ENCODE measurements at regions not wholly inside any gene's neighbourhood (a gene's known extent, or its start where the extent isn't known, plus 50 kb on each side); places are given as distances from the start of the nearest gene placed in this dataset.
"Not testable (repeated sequence)": the region's sequence is repeated elsewhere in the genome, so short reads cannot be mapped to it uniquely, and the experiment has no call there.

DNA sequence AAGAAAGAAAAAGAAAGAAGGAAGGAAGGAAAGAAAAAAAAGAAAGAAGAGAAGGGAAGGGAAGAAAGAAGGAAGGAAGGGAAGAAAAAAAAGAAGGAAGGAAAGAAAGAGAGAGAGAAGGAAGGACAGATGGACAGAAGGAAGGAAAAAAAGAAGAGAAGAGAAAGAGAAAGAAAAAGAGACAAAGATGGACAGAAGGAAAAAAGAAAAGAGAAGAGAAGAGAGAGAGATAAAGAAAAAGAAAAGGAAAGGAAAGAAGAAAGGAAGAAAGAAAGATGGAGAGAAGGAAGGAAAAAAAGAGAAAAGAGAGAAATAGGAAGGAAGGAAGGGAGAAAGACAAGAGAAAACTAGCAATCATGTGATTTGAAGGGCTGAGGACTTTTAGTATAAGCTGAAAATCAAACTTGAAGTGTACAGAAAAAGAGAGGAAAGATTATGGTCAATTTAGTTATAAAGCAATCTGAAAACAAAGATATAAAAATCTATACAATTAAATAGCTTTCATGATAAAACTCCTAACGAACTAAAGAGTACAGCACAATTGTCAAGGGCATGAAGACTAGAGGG, 115.3 kb downstream of the LTN1 start:
- DNase-seq, result no peak

DNA sequence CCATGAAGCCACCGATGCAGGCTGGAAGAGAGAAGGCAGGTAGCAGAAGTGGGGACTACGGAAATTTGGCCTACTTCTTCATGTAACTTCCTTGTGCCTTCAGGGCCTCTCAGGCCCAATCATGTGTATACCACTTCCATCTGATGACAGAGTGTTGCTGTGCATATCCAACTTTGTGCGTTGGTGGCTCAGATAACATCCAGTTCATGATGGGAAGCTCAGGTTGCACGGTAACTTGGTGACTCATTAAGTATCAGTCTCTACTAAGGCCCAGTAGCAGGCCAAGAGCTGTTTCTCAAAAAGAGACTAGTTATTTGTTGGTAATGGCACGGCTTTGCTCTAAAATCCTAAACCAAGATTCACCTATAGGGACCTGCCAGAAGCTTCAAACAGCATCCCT, 117.6 kb downstream of the LTN1 start:
- no peak for DNase-seq

DNA sequence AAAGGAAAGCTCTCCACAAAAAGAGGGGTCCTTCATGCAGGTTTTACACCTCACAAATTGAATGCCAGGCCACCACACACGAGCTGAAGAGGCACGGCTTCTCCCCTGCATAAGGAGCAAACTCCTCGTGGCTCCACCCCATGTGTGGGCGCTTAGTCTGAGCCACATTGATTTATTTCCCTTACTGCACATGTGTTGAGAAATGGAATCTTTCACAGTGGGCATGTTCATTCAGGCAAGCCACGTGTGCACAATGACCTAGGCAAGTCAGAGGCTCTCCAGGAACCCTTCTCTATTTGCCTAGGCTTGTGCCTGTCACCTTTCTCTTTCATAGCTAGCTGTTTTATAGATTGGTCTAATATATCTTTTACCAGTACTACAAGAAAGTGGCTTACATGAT, 120.5 kb downstream of the LTN1 start:
- no peak for DNase-seq

DNA sequence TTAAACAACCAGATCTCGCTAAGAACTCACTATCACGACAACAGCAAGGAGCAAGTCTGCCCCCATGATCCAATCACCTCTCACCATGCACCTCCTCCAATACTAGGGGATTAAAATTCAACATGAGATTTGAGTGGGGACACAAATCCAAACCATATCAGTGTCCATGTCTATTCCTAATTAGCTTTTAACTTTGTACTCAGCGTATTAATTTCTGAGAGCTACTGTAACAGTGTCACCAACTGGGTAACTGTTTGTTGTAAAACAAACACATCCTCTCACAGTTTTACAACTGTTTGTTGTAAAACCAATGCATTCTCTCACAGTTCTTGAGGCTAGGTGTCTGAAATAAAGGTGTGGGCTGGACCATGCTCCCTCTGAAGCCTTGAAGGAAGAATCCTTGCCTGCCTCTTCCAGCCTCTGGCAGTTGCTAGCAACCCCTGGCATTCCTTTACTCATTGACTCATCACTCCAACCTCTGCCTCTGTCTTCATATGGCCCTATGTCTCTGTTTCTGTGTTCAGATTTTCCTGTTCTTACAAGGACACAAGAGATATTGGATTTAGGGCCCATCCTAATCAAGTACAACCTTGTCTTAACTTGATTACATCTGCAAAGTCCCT, 121.2 kb downstream of the LTN1 start:
- DNase-seq, result no peak

DNA sequence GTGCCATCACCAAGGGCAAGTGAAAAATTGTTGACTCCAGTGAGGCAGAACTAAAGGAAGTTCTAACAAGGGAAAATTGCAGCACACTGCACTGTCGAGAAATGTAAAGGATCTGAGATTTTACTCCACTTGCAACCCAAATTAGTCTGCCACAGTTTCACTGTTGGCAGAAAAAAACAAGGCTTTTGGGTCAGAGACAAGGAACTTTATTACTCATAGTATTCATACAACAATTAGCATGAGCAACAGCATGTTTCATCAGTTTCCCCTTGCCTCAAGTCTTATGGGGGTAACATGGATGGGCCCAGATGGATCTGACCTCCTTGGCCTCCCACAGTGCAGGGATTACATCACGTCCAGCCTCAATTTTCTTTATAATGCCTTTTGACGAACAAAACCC, 125.3 kb downstream of the LTN1 start:
- no peak for DNase-seq

DNA sequence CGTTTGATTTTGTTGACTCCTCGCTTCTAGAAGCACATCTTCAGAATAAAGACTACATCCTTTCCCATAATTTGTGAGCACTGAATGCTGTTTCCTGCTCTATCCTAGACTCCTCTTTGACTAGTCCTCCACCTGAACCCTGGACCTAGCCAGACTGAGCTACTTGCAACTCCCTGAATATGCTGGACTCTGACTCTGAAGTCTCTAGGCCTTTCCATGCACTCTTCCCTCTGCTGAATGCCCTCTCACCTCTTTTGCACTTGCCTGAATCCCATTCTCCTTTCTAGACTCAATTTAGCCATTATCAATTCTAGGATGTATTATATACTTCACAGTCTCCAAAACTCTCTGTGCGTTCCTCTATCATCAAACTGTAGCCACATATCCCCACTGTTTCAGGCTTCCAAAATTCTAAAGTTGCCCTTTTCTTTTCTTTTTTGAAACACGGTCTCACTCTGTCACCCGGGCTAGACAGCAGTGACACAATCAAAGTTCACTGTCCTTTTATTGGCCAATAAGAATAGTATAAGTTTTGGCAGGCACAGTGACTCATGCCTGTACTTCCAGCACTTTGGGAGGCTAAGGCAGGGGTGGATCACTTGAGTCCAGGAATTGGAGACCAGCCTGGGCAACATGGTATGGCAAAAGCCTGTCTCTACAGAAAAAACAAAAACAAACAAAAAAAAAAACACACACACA, 127.0 kb downstream of the LTN1 start:
- DNase-seq, result no peak

DNA sequence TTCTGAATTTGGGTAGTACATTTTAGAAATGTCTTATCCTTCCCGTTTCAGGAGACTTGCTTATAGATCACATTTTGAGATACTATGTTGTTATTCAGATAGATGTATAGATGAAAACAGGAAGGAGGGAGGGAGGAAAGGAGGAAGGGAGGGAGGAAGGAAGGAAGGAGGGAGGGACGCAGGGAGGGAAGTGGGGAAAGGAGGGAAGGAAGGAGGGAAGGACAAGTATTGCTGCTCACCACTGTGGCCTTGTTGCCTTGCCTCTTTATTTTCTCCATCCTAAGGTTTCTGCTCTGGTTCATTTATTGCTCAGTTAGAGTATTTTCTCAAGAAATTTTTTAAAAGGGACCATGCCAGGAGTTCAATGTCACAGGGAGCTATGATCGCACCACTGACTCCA, 134.3 kb downstream of the LTN1 start:
- DNase-seq, result no peak

DNA sequence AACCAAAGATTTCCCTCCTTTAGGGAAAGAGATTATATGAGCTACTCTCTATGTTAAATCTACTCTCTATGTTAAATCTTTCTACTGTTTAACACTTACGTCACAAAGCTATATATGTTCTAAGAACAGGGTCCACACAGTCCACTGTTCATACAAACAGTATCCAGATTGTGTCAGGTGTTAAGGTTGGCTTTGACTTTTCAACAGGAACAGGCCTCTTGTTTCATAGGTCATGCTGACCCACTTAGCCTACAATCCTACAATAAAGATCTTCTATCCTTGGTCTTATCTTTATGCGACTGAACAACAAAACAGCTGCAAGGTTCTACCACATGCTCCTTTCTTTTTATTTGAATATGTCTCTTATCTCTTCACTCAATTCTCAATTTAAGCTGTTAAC, 134.9 kb downstream of the LTN1 start:
- DNase-seq, result no peak

DNA sequence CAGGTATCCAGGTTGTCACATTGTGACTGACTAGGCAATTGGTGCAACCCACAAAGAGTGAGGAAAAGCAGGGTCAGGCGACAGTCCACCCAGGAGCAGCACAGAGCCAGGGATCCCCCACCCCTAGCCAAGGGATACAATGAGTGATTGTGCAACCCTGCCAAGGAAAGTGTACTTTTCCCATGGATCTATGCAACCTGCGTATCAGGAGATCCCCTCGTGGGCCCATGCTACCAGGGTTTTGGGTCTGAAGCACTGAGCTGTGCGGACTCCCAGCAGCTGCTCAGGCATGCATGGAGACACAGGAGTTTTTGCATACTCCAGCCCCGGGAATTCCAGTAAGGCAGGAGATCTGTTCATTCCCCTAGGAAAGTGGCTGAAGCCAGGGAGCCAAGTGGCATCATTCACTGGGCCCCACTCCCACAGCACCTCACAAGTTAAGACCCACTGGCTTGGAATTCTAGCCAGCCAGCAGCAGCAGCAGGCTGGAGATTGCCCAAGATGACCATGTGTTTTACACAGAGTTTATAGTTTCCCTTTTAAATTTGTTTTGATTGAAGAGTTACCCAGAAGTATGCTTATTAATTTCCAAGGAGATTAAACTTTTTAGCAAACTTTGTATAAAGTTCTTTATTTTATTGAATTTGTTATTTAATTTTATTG, 136.0 kb downstream of the LTN1 start:
- DNase-seq, result no peak

DNA sequence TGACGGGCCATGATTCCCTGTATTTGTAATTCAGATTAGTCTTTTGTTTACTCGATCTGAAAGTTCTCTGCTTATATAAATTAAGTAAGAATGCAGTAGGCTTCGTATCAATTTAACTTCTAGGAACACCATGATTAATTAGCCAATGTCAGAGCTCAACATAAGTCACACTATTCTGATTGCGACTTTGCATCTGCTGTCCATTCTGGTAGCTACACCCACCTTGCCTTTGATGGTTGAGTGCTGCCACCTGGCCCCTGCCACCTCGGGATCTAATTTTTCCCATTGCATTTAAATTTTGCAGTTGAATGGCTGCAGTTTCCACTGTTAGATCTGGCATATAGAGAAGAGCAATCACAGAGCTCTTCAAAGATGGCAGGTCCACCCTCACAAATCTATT, 140.0 kb downstream of the LTN1 start:
- no peak for DNase-seq

DNA sequence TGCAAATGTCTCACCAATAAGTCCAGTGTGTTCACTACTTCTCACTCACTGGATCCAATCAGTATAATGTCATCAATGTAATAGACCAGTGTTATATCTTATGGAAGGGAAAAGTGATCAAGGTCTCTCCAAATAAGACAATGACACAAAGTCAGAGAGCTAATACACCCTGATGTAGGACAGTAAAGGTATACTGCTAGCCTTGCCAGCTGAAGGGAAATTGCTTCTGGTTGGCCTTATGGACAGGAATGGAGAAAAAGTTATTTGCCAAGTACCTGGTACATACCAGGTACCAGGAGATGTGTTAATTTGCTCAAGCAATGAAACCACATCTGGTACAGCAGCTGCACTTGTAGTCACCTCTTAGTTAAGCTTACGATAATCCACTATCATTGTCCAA, 141.0 kb downstream of the LTN1 start:
- DNase-seq, result no peak

DNA sequence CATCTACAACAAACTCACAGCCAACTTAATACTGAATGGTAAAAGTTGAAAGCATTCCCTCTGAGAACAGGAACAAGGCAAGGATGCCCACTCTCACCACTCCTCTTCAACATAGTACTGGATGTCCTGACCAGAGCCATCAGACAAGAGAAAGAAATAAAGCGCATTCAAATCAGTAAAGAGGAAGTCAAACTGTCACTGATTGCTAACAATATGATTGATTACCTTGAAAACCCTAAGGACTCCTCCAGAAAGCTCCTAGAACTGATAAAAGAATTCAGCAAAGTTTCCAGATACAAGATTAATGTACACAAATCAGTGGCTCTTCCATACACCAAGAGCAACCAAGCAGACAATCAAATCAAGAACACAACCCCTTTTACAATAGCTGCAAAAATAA, 153.4 kb downstream of the LTN1 start:
- not testable (repeated sequence) for DNase-seq

DNA sequence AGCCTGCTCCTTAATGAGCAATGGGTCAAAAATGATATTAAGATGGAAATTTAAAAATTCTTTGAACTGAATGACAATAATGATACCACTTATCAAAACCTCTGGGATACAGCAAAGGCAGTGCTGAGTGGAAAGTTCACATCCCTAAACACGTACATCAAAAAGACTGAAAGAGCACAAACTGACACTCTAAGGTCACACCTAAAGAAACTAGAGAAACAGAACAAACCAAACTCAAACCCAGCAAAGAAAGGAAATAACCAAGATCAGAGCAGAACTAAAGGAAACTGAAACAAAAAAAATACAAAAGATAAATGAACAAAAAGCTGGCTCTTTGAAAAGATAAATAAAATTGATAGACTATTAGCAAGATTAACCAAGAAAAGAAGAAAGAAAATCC, 155.3 kb downstream of the LTN1 start:
- not testable (repeated sequence) for DNase-seq

DNA sequence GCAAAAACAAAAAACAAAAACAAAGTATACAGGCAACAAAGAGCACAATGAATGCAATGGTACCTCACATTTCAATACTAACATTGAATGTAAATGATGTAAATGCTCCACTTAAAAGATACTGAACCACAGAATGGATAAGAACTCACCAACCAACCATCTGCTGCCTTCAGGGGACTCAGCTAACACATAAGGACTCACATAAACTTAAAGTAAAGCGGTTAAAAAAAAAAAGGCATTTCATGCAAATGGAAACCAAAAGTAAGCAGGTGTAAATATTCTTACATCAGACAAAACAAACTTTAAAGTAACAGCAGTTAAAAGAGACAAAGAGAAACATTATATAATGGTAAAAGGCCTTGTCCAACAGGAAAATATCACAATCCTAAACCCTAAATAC, 156.1 kb downstream of the LTN1 start:
- not testable (repeated sequence) for DNase-seq

DNA sequence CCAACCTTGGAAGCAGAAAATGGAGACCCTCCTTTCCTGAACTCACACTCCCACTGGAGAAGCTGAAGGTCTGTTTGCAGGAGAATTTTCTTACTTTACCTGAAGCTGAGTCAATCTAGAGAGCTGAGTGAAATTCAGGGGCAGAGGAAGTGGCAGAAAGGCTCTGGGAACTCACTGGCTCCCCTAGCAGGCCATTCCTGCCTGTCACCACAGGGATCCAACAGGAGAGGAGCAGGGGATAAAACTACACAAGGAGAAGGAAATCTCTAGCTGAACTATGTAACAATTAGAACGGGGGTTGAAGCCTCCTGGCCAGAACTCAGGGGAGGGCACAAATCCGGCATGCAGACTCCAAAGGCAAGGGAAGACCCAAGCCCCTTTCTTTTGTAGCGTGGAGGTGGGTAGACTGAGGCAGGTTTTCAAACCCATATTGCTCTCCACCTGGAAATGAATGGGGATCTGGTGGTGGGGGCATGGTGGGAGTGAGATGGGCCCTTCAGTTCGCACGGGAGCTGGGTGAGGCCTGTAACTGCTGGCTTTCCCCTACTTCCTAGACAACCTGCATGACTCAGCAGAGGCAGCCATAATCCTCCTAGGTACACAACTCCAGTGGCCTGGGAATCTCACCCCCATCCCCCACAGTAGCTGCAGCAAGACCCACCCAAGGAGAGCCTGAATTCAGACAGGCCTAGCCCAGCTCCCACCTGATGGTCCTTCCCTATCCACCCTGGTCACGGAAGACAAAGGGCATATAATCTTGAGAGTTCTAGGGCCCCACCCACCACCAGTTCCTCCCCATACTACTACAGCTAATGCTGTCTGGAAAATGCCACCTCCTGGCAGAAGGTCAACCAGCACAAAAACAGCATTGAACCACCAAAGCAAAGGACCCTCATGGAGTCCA, 158.1 kb downstream of the LTN1 start:
- no peak for DNase-seq

DNA sequence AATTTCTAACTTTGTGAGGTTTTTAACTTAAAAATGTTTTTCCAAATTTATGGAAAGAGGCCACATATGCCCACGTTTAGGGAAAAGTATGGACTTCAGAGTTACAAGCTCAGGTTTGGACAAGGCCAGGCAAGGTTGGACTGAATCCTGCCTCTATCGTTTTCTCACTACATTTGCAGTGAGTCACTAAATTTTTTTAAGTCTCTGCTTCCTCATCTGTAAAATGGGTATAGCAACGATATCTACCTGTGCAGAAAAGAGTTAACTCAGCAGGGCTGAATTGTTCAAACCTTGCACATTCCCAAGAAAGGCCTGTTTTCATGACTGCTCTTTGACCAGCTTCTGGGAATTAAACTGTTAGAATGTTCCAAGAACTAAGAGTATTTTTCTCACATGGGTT, 159.1 kb downstream of the LTN1 start:
- DNase-seq, result no peak

DNA sequence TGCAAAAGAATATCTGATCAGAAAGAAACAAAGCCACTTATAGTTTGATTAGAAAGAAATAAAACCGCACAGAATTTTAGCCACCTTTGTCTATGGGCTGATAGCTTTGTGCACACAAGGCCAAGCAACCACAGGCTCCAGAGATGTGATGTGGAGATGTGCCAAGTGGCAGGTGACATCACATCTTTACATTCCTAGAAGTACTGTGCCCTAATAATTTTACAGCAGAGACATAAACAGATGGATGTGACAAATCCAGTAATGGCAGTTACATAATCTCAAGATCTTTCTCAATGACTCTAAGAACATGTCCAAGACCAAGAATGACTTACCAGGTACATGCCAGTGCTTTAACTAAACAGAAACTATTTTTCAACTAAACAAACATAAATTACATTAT, 159.5 kb downstream of the LTN1 start:
- DNase-seq, result no peak

DNA sequence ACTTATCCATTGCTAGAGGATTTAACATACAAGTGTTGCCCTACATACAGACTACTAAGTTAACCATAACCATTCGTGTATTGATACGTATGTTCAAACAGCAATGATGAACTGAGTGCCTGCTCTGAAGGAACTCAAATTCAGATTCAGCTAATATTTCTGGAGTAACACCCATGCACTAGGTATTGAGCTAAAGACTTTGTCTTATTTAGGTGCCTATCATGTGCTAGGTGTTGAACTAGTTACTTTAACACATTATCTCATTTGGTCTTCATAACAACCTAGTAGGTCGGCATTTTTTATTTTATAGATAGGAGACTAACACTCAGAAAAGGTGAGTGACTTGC, 160.0 kb downstream of the LTN1 start:
- no peak for DNase-seq

DNA sequence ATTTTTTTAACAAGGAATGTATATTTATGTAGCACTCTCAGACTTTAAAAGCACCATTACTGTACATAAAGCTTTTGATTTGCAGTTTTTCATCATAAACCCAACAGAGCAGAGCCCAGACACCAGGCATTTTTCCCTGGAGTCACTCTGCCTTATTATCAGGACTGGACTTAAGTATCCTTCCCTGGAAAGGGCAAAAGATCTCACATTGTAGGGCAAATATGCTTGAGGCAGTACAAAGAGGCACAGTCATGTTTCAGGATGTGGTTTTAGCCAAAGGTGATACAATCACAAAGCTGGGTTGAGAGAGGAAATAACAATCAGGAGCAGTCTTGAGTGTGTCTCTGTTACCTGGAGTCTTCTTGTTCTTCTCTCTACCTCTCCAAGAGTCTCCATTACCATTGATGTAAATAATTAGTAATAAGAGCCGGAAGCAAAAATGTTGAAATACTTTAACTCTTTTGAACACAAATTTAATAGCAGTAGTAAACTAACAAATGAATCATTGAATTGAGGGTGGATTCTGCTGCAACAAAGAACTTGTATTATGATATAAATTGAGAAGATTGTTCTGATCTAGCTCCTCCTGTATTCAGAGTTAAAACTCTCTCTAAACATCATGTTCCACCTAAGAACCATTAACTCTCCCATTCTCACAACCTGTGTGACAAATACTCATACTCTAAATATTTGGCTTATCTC, 160.5 kb downstream of the LTN1 start:
- DNase-seq, result no peak

DNA sequence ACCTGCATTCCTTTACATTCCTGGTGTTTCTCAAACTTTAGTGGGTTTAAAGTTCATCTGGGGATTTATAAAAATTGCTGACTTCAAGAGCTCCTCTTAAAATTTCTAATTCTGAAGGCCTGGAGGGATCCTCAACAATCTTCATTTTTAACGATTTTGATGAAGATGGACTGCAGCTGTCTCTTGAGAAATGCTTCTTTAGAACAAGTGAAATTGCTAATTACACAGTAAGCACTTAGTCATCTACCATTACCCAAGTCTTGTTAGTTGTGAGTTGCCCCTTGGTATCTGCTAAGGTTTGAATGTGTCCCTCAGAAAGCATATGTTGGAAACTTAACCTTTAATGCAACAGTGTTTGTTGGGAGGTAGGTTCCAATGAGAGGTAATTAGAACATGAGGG, 163.7 kb downstream of the LTN1 start:
- DNase-seq, result no peak

DNA sequence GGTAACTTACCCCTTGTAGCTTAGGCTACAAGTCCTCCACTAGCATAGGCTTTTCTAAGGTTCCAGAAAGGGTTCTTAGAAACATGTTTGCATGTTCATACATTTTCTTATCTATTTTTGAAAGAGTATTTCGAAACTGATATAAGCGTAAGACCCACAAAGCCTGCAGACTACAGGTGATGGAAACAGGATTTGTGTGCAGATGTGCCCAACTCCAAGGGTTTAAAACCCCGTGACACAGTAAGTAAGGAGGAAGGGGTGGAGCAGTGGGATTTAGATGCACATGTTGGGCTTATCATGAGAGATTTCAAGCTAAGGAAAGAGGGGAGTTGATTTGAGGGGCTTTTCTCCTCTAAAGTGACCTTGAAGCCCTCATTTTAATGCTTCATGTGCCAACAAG, 164.7 kb downstream of the LTN1 start:
- DNase-seq, result no peak

DNA sequence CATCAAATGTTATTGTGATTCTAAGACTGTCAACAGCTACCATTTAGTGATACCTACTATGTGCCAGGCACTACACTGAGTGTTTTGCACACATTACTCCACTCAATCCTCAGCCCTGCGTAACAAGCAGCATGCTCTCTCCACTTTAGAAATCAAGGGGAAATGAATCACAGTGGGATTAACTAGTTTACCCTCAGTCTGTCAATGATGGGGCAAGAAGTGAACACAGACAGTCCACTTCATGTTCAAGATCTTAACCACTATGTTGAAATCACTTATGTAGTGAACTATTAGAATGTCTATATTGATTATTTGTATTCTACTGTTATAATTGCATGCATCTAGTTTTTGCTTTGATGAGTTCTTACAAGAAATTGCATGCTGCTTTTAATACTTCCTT, 165.3 kb downstream of the LTN1 start:
- no peak for DNase-seq

DNA sequence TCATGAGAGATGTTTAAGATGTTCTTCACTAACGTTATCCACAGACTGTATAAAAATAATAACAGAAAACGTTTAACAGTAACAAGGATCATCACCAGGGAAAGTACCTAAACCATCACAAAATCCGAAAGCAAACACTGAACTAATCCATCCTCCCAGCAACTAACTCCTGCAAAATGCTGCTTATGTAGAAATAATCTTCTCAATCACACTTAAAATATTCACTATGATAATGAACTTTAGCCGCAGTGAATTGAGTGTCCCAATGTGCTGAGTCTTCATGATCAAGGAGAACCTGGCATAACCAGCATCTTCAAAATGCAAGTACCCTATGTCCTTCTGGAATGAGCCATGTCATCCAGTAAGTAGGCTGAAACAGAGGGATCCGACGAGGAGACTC, 166.1 kb downstream of the LTN1 start:
- DNase-seq, result no peak

Data from NCI-H1694 (cell line).